Coronary artery (tissue), 2 donors: ENCODE measurements at regions not wholly inside any gene's neighbourhood (a gene's known extent, or its start where the extent isn't known, plus 50 kb on each side); places are given as distances from the start of the nearest gene placed in this dataset.

Experiments used
- DNase-seq: peaks from one replicate; pipeline ENCODE4 v3.0.0-alpha.2; 2017; ENCODE audit warnings: low spot score
- H3K27ac ChIP-seq, 2 donors: fragments of 200-600 bp; sonication (generic); one replicate each; pipeline ENCODE4 v1.5.1; 2016 to 2019
- H3K4me3 ChIP-seq: fragments of 200-600 bp; sonication (generic); 2 replicates; pipeline ENCODE4 v1.5.1; 2016; ENCODE audit warnings: mild to moderate bottlenecking, moderate library complexity
- TF ChIP-seq, protein P1 (sequence below): fragments of 200-600 bp; sonication (generic); IDR thresholded peaks from one replicate; pipeline ENCODE4 v1.5.1; 2019; ENCODE audit warnings: antibody characterized with exemption

DNA sequence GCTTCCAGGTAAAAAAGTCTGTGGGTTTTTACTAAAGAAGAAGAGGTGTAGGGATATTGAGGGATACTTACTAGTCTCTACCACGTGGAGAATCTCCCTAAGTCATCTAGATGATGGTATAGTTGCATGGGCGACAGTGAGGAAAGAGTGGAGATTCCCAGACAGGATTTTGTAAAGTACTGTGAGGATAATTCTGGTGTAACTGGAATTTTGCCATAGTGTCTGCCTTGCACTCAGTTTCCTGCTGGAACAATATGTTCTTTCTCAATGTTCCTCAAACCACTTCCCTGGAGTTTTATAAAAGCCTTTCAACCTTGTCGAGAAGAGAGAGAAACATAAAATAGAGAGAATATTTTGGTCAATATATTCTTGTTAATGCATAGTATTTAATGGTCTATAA lies 95.1 kb upstream of the WLS start:
- no peak overlapping the region for H3K4me3 ChIP-seq
- no peak for DNase-seq
- H3K27ac ChIP-seq, result no peak overlapping the region
- TF ChIP-seq, protein P1, sequence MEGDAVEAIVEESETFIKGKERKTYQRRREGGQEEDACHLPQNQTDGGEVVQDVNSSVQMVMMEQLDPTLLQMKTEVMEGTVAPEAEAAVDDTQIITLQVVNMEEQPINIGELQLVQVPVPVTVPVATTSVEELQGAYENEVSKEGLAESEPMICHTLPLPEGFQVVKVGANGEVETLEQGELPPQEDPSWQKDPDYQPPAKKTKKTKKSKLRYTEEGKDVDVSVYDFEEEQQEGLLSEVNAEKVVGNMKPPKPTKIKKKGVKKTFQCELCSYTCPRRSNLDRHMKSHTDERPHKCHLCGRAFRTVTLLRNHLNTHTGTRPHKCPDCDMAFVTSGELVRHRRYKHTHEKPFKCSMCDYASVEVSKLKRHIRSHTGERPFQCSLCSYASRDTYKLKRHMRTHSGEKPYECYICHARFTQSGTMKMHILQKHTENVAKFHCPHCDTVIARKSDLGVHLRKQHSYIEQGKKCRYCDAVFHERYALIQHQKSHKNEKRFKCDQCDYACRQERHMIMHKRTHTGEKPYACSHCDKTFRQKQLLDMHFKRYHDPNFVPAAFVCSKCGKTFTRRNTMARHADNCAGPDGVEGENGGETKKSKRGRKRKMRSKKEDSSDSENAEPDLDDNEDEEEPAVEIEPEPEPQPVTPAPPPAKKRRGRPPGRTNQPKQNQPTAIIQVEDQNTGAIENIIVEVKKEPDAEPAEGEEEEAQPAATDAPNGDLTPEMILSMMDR, result no peak

DNA sequence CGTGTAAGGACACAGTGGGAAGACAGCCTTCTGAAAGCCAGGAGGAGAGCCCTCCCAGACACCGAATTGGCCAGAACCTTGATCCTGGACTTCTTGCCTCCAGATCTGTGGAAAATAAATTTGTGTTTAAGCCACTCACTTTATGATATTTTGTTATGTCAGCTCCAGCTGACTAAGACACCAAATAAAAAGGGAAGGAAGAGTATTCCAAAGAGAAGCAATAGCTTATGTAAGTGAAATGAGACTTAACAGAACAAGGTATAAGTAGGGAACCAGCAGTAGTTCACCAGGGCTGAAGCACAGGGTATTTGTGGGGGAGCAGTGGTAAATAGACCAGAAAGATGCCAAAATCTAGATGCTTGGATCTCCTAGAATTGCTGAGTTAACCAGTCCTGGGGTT lies 94.2 kb upstream of the WLS start:
- DNase-seq, result no peak
- Histone ChIP-seq H3K4me3 (no peak overlapping the region), H3K27ac (no peak overlapping the region)
- TF ChIP-seq, protein P1, result no peak

DNA sequence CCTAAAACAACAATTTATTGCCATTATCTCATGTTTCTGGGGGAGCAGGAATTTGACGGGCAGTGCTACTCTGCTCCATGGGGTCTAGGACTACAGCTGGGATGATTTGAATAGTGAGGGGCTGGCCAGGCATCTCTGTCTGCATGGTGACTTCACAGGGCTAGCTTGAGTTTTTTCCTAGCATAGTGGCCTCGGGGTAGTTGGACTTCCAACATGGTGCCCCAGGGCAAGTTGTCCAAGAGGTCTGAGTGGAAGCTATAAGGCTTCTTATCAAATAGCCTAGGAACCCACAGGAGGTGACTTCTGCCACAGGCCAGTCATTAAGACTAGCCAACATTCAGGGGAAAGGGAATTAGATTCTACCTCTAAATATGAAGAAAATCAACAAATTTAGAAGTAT lies 92.0 kb upstream of the WLS start:
- no peak overlapping the region for H3K4me3 ChIP-seq
- H3K27ac ChIP-seq, result no peak overlapping the region
- TF ChIP-seq, protein P1, result no peak

DNA sequence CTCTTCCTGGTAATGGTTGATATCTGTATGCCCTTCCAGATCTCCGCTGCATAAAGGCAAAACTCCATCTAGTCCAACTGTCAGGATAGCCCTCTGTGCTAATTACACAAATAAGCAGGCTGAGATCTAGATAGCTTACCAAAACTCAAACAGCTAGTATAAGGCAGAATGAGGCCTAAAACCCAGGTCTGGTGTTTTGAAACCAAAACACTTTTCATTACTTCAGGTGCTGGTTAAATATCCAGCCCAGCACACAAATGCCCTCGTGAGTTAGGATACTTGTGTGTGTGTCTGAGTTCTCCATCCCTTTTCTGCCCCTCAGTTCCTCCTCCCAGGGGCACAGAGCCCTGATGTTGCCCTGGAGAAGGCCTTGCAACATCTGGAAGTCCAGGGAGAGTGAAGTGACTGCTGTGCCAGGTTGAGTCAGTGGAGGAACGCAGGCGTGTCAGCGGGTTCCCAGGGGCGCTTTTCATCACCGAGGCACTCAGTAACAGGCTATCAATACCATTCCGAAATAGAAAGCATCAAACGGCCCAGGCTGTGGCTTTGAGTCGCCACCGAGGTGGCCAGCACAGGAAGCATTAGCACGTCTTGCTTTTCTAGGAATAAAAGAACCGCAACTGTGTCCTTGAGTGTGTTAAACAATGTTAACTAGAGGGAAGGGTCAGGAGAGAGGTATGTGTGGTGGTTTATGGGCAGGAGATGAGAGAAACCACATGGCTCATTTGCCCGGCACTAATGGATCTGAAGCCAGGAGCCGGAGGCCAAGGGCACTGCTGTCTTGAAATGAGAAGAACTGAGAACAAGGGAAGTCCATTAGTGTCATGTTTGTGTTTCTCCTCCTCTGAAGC lies 90.7 kb upstream of the WLS start:
- no peak overlapping the region for H3K27ac ChIP-seq
- no peak for DNase-seq
- TF ChIP-seq, protein P1, result no peak
- H3K4me3 ChIP-seq, result no peak overlapping the region

More for the DNA sequence above, 92.0 kb upstream of the WLS start:
- DNase-seq, result no peak

DNA sequence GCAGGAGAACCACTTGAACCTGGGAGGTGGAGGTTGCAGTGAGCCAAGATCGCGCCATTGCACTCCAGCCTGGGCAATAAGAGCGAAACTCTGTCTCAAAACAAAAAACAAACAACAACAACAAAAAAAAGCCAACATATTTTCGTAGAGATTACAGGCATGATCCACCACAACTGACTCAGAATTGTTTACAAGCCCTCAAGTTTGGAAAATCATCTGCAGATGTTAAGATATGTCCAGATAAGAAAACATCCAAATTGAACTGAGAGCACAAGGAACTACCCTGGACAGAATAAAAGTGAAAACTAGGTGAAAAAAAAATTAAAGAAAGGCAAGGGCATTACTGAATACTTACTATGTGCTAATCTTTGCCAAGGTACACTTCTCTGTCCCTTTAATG lies 89.8 kb upstream of the WLS start:
- TF ChIP-seq, protein P1, result no peak
- no peak for DNase-seq
- no peak overlapping the region for H3K4me3 ChIP-seq
- no peak overlapping the region for H3K27ac ChIP-seq

DNA sequence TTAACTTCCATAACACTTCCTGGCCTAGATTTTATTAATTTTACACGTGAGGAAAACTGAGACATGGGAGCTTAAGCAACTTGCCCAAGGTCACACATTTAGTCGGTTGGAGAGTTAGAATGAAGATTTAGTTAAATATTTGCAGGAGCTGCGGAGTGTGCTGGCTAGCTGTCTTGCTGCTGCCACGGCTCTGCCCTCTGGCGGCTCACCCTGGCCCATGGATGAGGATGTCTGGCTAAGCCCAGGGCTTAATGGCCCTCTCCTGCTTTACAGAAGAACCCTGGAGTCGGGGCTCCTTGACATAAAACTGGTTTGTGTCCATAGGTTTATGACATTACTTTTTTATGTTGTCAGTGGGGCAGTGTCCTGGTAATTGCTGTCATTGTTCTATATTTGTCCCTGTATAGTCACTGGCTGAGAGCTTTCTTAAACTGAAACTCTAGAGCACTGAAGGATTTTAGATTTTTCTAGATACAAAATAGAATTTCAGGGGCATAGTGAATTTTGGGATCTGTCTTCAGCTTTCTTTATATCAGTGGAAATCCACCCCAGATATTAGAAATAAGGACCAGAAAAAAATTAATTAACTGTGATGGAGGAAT lies 88.9 kb upstream of the WLS start:
- DNase-seq, result peak; percentile 78
- TF ChIP-seq, protein P1, result peak; percentile 68
- H3K4me3 ChIP-seq, result no peak overlapping the region
- H3K27ac ChIP-seq, result no peak overlapping the region

DNA sequence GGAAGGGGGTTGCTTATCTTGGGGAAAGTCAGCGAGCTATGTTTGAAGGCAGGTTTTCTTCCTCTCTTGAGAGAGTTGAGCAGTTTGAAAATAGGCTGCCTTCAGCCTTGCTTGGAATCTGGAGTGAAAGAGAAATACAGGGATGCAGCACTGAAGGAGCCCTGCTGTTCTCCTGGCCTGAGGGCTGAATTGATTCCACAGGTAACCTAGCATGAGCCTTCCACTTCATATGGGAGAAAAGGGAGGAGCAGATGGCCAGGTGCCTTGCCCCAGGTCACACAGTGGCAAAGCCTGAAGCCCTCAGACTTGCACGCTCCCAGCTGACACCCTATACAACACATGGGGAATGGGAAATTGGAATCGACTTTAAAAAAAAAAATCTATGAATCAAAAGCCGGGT lies 88.0 kb upstream of the WLS start:
- H3K4me3 ChIP-seq, result no peak overlapping the region
- no peak overlapping the region for H3K27ac ChIP-seq
- TF ChIP-seq, protein P1, result no peak

More for the DNA sequence above, 88.0 kb upstream of the WLS start:
- DNase-seq, result no peak
